K562 (cell line): ENCODE measurements at regions not wholly inside any gene's neighbourhood (a gene's known extent, or its start where the extent isn't known, plus 50 kb on each side); places are given as distances from the start of the nearest gene placed in this dataset.

Experiments used
- ATAC-seq: fragments of 200-7000 bp; cut with Tn5 transposase; 3 replicates; pipeline ENCODE4 v1.9.1; 2020; ENCODE audit warnings: moderate library complexity
- BruUV-seq: library from RNA; stranded (reverse); fragments of 400-500 nt; replicated peaks from 2 replicates; lab custom pipeline; 2021; lab: Mats Ljungman, UMichigan
- CTCF ChIA-PET: fragments of 300-600 bp; formaldehyde crosslinking; extraction: SDS; loops from one replicate; lab custom pipeline; 2021; ENCODE audit warnings: low intra/inter-chr PET ratio; lab: Yijun Ruan, JAX
- POLR2A ChIA-PET: fragments of 300-600, 350-650 bp; sonication (Branson Sonifier 250); formaldehyde crosslinking; extraction: SDS; loops from one replicate; lab custom pipeline; 2021; ENCODE audit warnings: antibody characterized with exemption, inconsistent platforms; lab: Yijun Ruan, JAX
- DNase-seq, 4 experiments: peaks; one replicate each; pipeline versions ENCODE4 v3.0.0 to v3.0.0-alpha.2; 2011 to 2018; ENCODE audit warnings: low spot score in 3 of 4, mixed read lengths in 3 of 4; ENCODE audit errors: extremely low read depth in 1 of 4
- FAIRE-seq: peaks from 2 replicates; lab custom pipeline; 2011; peaks lifted over from hg19 to GRCh38; lab: Jason Lieb, UNC
- H2AFZ ChIP-seq: 2 replicates; pipeline ENCODE4 v1.6.0; 2011; ENCODE audit warnings: low read depth, low read length, control low read depth, inconsistent platforms
- H3K27ac ChIP-seq: fragments of 200-600 bp; 3 replicates; pipeline ENCODE4 v1.8.0; 2011; ENCODE audit warnings: low read depth, mild to moderate bottlenecking, control low read depth, inconsistent platforms, low read length, moderate library complexity, mixed read lengths; ENCODE audit errors: extremely low read depth
- H3K27me3 ChIP-seq, 2 experiments: fragments of 300-600 bp in 1 of 2; 2 replicates in 1 of 2; 3 replicates in 1 of 2; pipeline versions ENCODE4 v1.6.0 to v1.8.0; 2011; ENCODE audit warnings: inconsistent platforms in 2 of 2, low read length in 2 of 2, mild to moderate bottlenecking in 1 of 2, mixed read lengths in 1 of 2, moderate library complexity in 1 of 2; ENCODE audit not compliant: control insufficient read depth in 2 of 2, insufficient read depth in 2 of 2
- H3K36me3 ChIP-seq: fragments of 300-600 bp; 3 replicates; pipeline ENCODE4 v1.8.0; 2011; ENCODE audit warnings: mild to moderate bottlenecking, low read length, inconsistent platforms; ENCODE audit not compliant: control insufficient read depth, insufficient read depth
- H3K4me1 ChIP-seq, 2 experiments: fragments of 200-600 bp in 1 of 2; replicated peaks in 1 of 2; 2 replicates in 1 of 2; 3 replicates in 1 of 2; pipeline versions ENCODE4 v1.5.1 to v1.8.0; 2011; ENCODE audit warnings: inconsistent platforms in 2 of 2, low read length in 2 of 2, mild to moderate bottlenecking in 1 of 2, mixed read lengths in 1 of 2, moderate library complexity in 1 of 2; ENCODE audit not compliant: control insufficient read depth in 2 of 2, insufficient read depth in 2 of 2
- H3K4me2 ChIP-seq: 2 replicates; pipeline ENCODE4 v1.6.1; 2011; ENCODE audit warnings: low read length, control low read depth, inconsistent platforms, mixed read lengths; ENCODE audit not compliant: insufficient read depth
- H3K4me3 ChIP-seq: fragments of 200-600 bp; sonication (generic), shearing (Covaris generic); 2 replicates; pipeline ENCODE4 v1.5.1; 2016; ENCODE audit warnings: control low read depth, inconsistent platforms
- H3K79me2 ChIP-seq: fragments of 200-600 bp; 3 replicates; pipeline ENCODE4 v1.8.0; 2011; ENCODE audit warnings: low read length, inconsistent platforms; ENCODE audit not compliant: control insufficient read depth, insufficient read depth
- H3K9ac ChIP-seq, 2 experiments: 2 replicates each; pipeline versions ENCODE4 v1.6.0 to v1.6.1; 2011; ENCODE audit warnings: low read depth in 2 of 2, low read length in 2 of 2, control low read depth in 1 of 2, inconsistent platforms in 1 of 2, mild to moderate bottlenecking in 1 of 2, mixed read lengths in 1 of 2; ENCODE audit not compliant: insufficient read depth in 1 of 2
- H3K9me1 ChIP-seq: one replicate; pipeline ENCODE4 v1.6.0; 2011; ENCODE audit warnings: inconsistent platforms, mild to moderate bottlenecking, low read length, moderate library complexity; ENCODE audit not compliant: control insufficient read depth, insufficient read depth
- H3K9me3 ChIP-seq: replicated peaks from 2 replicates; pipeline ENCODE4 v1.5.1; 2011; ENCODE audit warnings: low read depth, low read length, inconsistent platforms; ENCODE audit not compliant: control insufficient read depth, insufficient read depth
- H4K20me1 ChIP-seq: replicated peaks from 2 replicates; pipeline ENCODE4 v1.6.1; 2011; ENCODE audit warnings: low read length, inconsistent platforms, mixed read lengths; ENCODE audit not compliant: control insufficient read depth, insufficient read depth
- CHD2 ChIP-seq: IDR thresholded peaks from 2 replicates; pipeline ENCODE4 v1.6.1; 2011; ENCODE audit warnings: low read depth, low read length
- FIP1L1 ChIP-seq: fragments of 200-400 bp; formaldehyde crosslinking; IDR thresholded peaks from 2 replicates; pipeline ENCODE4 v1.6.1; 2018; ENCODE audit warnings: mild to moderate bottlenecking, low read depth, low read length; ENCODE audit not compliant: poor library complexity, severe bottlenecking
- HIVEP1 ChIP-seq: fragments of 250-450 bp; sonication (Bioruptor Pico); IDR thresholded peaks from 2 replicates; pipeline ENCODE4 v1.4.0; 2020; ENCODE audit warnings: mild to moderate bottlenecking
- KAT7 ChIP-seq: sonication (generic); formaldehyde crosslinking; IDR thresholded peaks from 2 replicates; pipeline ENCODE4 v1.8.0; 2022; ENCODE audit warnings: missing genetic modification reagents, mild to moderate bottlenecking, borderline replicate concordance
- MECOM ChIP-seq: fragments of 250-450 bp; sonication (Bioruptor Pico); IDR thresholded peaks from 2 replicates; pipeline ENCODE4 v1.8.0; 2022; ENCODE audit warnings: inconsistent platforms
- NCOA6 ChIP-seq: fragments of 450-650 bp; IDR thresholded peaks from 2 replicates; pipeline ENCODE4 v1.6.1; 2017; ENCODE audit warnings: mild to moderate bottlenecking
- NFIX ChIP-seq: fragments of 250-450 bp; sonication (Bioruptor Pico); IDR thresholded peaks from 2 replicates; pipeline ENCODE4 v1.4.0; 2020; ENCODE audit warnings: low read depth, mild to moderate bottlenecking, moderate library complexity
- TAF1 ChIP-seq: IDR thresholded peaks from 2 replicates; pipeline ENCODE4 v1.6.1; 2011; ENCODE audit warnings: mild to moderate bottlenecking, low read length, moderate library complexity; ENCODE audit not compliant: insufficient read depth, control insufficient read depth, severe bottlenecking; ENCODE audit errors: extremely low read depth
- ZNF384 ChIP-seq: IDR thresholded peaks from 2 replicates; pipeline ENCODE4 v1.6.1; 2012; ENCODE audit warnings: low read depth, low read length, improper control_type of control experiment
- ZNF707 ChIP-seq: fragments of 250-450 bp; sonication (Bioruptor Pico); conservative IDR thresholded peaks from 2 replicates; pipeline ENCODE4 v1.8.0; 2022; ENCODE audit warnings: inconsistent platforms, mild to moderate bottlenecking, moderate library complexity
- ZNF76 ChIP-seq: fragments of 250-450 bp; sonication (Bioruptor Pico); IDR thresholded peaks from 2 replicates; pipeline ENCODE4 v1.4.0; 2020; ENCODE audit warnings: mild to moderate bottlenecking, moderate library complexity, borderline replicate concordance
- WGBS: fragments of 100-300 bp; shearing (Covaris generic); methylation state at CpG from one replicate; pipeline ENCODE4 v1.1.6; 2016; ENCODE audit warnings: low coverage, mixed read lengths; ENCODE audit not compliant: insufficient coverage; ENCODE audit errors: missing lambda C conversion rate; 5-methylcytosine and 5-hydroxymethylcytosine counted together
- in situ Hi-C: fragments of 300-500 bp; cut with MboI; formaldehyde crosslinking; loops from 4 replicates; pipeline ENCODE4 v1.15.0; 2018; ENCODE audit warnings: inconsistent platforms, mixed read lengths
- intact Hi-C: fragments of 100-400 bp; cut with micrococcal nuclease; formaldehyde crosslinking; loops from 2 replicates; pipeline ENCODE4 v1.14.2; 2022
- TF ChIP-seq, protein P1 (sequence below): fragments of 250-450 bp; sonication (Bioruptor Pico); IDR thresholded peaks from 2 replicates; pipeline ENCODE4 v1.6.1; 2021; ENCODE audit warnings: mild to moderate bottlenecking
- TF ChIP-seq, protein P2 (sequence below): sonication (generic); formaldehyde crosslinking; IDR thresholded peaks from 2 replicates; pipeline ENCODE4 v1.5.0; 2020; ENCODE audit warnings: missing genetic modification reagents

DNA sequence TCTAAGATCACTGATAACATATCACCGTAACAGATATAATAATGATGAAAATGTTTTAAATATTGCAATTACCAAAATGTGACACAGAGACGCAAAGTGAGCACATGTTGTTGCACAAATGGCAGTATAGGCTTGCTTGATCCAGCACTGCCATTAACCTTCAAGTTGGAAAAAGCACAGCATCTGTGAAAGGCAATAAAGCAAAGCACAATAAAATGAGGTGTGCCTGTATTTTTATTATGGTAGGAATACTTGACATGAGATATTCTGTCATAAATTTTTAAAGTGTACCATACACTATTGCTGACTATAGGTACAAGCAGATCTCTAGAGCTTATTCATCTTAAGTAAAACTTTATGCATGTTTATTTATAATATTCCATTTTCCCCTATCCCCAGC lies 312.2 kb downstream of the PTH2R start:
- ChIA-PET CTCF (no interaction called here), POLR2A (no interaction called here)
- in situ Hi-C loops (no loop called here), intact Hi-C loops (no loop called here)
- DNase-seq, result no peak
- FAIRE-seq, result no peak
- Histone ChIP-seq H3K36me3 (no peaks in the 10 kb centered on the region), H3K9me3 (no peaks in the 10 kb centered on the region), H3K4me1 (no peaks in the 10 kb centered on the region), H4K20me1 (no peaks in the 10 kb centered on the region), H3K4me3 (no peak overlapping the region), H2AFZ (no peak overlapping the region), H3K27me3 (no peaks in the 10 kb centered on the region), H3K79me2 (no peaks in the 10 kb centered on the region), H3K4me2 (no peak overlapping the region), H3K9me1 (no peaks in the 10 kb centered on the region), H3K9ac (no peak overlapping the region), H3K27ac (no peak overlapping the region)
- ATAC-seq, result no peak
- TF ChIP-seq NCOA6 (no peak), HIVEP1 (CRISPR knock-in tag) (no peak), ZNF707 (CRISPR knock-in tag) (no peak), CHD2 (no peak)
- TF ChIP-seq, protein P1, sequence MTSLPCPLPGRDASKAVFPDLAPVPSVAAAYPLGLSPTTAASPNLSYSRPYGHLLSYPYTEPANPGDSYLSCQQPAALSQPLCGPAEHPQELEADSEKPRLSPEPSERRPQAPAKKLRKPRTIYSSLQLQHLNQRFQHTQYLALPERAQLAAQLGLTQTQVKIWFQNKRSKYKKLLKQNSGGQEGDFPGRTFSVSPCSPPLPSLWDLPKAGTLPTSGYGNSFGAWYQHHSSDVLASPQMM (CRISPR knock-in tag), result no peak
- no TSS peak for BruUV-seq
- WGBS, result 96% methylated on average over 2 of the region's 2 CpGs

DNA sequence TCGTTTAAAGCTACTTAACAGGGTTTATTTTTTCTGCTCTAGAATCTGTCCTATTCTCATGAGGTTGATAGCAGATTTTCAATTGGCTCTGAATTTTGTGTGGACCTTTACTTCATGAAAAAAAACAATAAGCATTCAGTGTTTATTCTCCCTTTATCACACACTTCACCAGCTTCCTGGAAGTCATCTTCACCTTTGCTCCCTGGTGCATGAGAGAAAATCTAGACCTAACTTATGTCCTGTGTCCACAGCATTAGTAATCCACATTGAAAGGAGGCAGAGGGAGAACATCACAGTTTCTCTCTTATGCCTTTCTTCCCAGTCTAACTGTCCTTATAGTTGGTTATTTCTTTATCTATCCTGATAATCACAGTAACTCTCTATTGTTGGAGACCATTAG lies 316.1 kb downstream of the PTH2R start:
- ChIA-PET CTCF (no interaction called here), POLR2A (no interaction called here)
- 0% methylated on average over 1 of the region's 1 CpG for WGBS
- H3K27ac ChIP-seq, result no peak overlapping the region
- intact Hi-C loops (no loop called here), in situ Hi-C loops (no loop called here)
- no peak overlapping the region for H3K4me3 ChIP-seq
- TF ChIP-seq, protein P2, sequence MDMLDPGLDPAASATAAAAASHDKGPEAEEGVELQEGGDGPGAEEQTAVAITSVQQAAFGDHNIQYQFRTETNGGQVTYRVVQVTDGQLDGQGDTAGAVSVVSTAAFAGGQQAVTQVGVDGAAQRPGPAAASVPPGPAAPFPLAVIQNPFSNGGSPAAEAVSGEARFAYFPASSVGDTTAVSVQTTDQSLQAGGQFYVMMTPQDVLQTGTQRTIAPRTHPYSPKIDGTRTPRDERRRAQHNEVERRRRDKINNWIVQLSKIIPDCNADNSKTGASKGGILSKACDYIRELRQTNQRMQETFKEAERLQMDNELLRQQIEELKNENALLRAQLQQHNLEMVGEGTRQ (CRISPR knock-in tag), result no peak
- TF ChIP-seq MECOM (CRISPR knock-in tag) (no peak), NFIX (CRISPR knock-in tag) (no peak), ZNF76 (CRISPR knock-in tag) (no peak), FIP1L1 (no peak), TAF1 (no peak), KAT7 (no peak), ZNF384 (no peak)
- BruUV-seq, result no TSS peak
- FAIRE-seq (no peak), DNase-seq (no peak), ATAC-seq (no peak)
- no peaks in the 10 kb centered on the region for H4K20me1 ChIP-seq
- no peak overlapping the region for H2AFZ ChIP-seq
- no peaks in the 10 kb centered on the region for H3K9me1 ChIP-seq
- no peaks in the 10 kb centered on the region for H3K9me3 ChIP-seq
- no peaks in the 10 kb centered on the region for H3K4me1 ChIP-seq
- no peaks in the 10 kb centered on the region for H3K36me3 ChIP-seq
- no peaks in the 10 kb centered on the region for H3K27me3 ChIP-seq
- no peaks in the 10 kb centered on the region for H3K79me2 ChIP-seq
- no peak overlapping the region for H3K4me2 ChIP-seq
- H3K9ac ChIP-seq, result no peak overlapping the region
